ENCODE measurements at regions not wholly inside any gene's neighbourhood (a gene's known extent, or its start where the extent isn't known, plus 50 kb on each side); places are given as distances from the start of the nearest gene placed in this dataset.
A peak's percentile ranks its signal among the peaks of the same experiment; 100 is the strongest.

DNA sequence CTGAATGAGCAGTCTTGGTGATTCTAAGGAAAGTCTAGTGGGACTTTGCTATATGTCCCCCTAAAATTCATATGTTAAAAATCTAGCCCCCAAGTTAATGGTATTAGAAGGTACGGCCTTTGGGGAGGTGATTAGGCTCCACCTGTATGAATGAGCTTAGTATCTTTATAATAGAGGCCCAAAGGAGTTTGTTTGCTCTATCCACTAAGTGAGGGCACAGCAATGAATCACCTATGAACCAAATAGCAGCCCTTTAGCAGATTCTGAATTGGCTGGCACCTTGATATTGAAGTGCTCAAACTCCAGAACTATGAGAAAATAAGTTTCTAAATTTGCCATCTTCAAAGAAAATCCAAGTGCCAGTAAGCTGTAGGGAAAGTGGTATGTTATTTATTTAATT lies 187.9 kb downstream of the SUCNR1 start:
- no peak overlapping the region for H3K4me2 ChIP-seq (ENCODE audit: low read depth, low read length, poor library complexity, severe bottlenecking)
- no peaks in the 10 kb centered on the region for H3K79me2 ChIP-seq (ENCODE audit: insufficient read depth, low read length)
- H3K9ac ChIP-seq (ENCODE audit: low read depth, low read length, poor library complexity, severe bottlenecking): no peak overlapping the region
- H3K9me2 ChIP-seq (replicated peaks; ENCODE audit: low read depth, low read length): no peaks in the 10 kb centered on the region
- H3K4me3 ChIP-seq (ENCODE audit: low read length, poor library complexity, severe bottlenecking): no peak overlapping the region
- H3K27me3 ChIP-seq (ENCODE audit: insufficient read depth, low read length, poor library complexity, severe bottlenecking): no peaks in the 10 kb centered on the region
- H2AFZ ChIP-seq (ENCODE audit: low read length): no peak overlapping the region
- H3K36me3 ChIP-seq (ENCODE audit: insufficient read depth, low read length): no peaks in the 10 kb centered on the region
- no peaks in the 10 kb centered on the region for H3F3A ChIP-seq (ENCODE audit: low read depth)
- H4K20me1 ChIP-seq (ENCODE audit: insufficient read depth, low read length, poor library complexity, severe bottlenecking): no peaks in the 10 kb centered on the region
- no peaks in the 10 kb centered on the region for H3K4me1 ChIP-seq (ENCODE audit: insufficient read depth, low read length, poor library complexity, severe bottlenecking)
- no peak for TF ChIP-seq EZH2phosphoT487 (IDR thresholded peaks at IDR 0.05; ENCODE audit: borderline replicate concordance)
- TF ChIP-seq, protein P1, sequence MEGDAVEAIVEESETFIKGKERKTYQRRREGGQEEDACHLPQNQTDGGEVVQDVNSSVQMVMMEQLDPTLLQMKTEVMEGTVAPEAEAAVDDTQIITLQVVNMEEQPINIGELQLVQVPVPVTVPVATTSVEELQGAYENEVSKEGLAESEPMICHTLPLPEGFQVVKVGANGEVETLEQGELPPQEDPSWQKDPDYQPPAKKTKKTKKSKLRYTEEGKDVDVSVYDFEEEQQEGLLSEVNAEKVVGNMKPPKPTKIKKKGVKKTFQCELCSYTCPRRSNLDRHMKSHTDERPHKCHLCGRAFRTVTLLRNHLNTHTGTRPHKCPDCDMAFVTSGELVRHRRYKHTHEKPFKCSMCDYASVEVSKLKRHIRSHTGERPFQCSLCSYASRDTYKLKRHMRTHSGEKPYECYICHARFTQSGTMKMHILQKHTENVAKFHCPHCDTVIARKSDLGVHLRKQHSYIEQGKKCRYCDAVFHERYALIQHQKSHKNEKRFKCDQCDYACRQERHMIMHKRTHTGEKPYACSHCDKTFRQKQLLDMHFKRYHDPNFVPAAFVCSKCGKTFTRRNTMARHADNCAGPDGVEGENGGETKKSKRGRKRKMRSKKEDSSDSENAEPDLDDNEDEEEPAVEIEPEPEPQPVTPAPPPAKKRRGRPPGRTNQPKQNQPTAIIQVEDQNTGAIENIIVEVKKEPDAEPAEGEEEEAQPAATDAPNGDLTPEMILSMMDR (conservative IDR thresholded peaks at IDR 0.05; ENCODE audit: low read length): no peak
- H3K9me3 ChIP-seq (ENCODE audit: insufficient read depth, low read depth, low read length): no peaks in the 10 kb centered on the region

DNA sequence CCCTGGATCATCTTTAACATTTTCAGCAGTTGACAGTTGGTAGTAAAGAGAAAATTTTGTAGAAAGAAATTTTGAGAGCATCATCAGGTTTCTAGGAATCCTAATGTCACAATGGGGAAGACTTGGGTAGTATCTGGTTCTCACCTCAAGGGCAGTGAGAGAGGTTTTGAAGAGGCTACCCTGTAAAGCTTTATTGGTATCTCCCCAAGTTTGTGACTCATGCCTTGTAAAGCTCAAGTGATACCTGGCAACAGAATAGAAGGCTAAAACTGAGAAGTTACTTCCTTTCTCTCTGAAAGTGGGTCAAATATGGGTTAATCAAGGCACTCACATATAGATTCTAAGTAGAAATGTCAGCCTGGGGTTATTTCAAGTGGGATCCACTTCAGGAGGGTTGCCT lies 196.4 kb downstream of the SUCNR1 start:
- Histone ChIP-seq H3K4me1 (ENCODE audit: insufficient read depth, low read length, poor library complexity, severe bottlenecking) (no peaks in the 10 kb centered on the region), H3K79me2 (ENCODE audit: insufficient read depth, low read length) (no peaks in the 10 kb centered on the region), H3F3A (ENCODE audit: low read depth) (no peaks in the 10 kb centered on the region), H3K9me3 (ENCODE audit: insufficient read depth, low read depth, low read length) (peaks cover 5% of the 10 kb centered on the region), H3K9ac (ENCODE audit: low read depth, low read length, poor library complexity, severe bottlenecking) (no peak overlapping the region), H3K4me2 (ENCODE audit: low read depth, low read length, poor library complexity, severe bottlenecking) (no peak overlapping the region), H3K27me3 (ENCODE audit: insufficient read depth, low read length, poor library complexity, severe bottlenecking) (no peaks in the 10 kb centered on the region), H4K20me1 (ENCODE audit: insufficient read depth, low read length, poor library complexity, severe bottlenecking) (no peaks in the 10 kb centered on the region), H3K4me3 (ENCODE audit: low read length, poor library complexity, severe bottlenecking) (no peak overlapping the region), H3K36me3 (ENCODE audit: insufficient read depth, low read length) (no peaks in the 10 kb centered on the region), H3K9me2 (replicated peaks; ENCODE audit: low read depth, low read length) (no peaks in the 10 kb centered on the region), H2AFZ (ENCODE audit: low read length) (no peak overlapping the region)
- no peak for TF ChIP-seq EZH2phosphoT487 (IDR thresholded peaks at IDR 0.05; ENCODE audit: borderline replicate concordance)
- TF ChIP-seq, protein P1 (conservative IDR thresholded peaks at IDR 0.05; ENCODE audit: low read length): no peak

DNA sequence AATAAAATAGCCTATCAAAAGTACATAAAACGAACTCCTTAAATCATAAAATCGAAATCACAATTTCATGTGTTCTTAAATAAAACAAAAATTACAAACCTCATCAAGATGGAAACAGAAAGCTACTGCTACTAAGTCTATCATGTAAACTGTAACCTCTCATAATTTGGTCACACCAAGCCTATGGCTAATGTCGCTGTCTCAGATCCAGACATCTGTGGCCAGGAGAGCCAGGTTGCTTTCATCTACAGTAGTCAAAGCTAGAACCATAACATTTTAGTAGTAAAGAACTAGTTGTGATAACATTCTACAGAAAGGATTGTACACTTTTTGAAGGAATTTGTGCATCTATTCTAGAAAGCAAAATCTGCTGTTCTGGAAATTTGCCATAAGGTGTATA lies 197.4 kb upstream of the MBNL1 start:
- no peaks in the 10 kb centered on the region for H3F3A ChIP-seq (ENCODE audit: low read depth)
- H3K9me2 ChIP-seq (replicated peaks; ENCODE audit: low read depth, low read length): no peaks in the 10 kb centered on the region
- H3K9ac ChIP-seq (ENCODE audit: low read depth, low read length, poor library complexity, severe bottlenecking): no peak overlapping the region
- H3K27me3 ChIP-seq (ENCODE audit: insufficient read depth, low read length, poor library complexity, severe bottlenecking): no peaks in the 10 kb centered on the region
- no peaks in the 10 kb centered on the region for H3K79me2 ChIP-seq (ENCODE audit: insufficient read depth, low read length)
- no peak for TF ChIP-seq EZH2phosphoT487 (IDR thresholded peaks at IDR 0.05; ENCODE audit: borderline replicate concordance)
- TF ChIP-seq, protein P1 (conservative IDR thresholded peaks at IDR 0.05; ENCODE audit: low read length): no peak
- no peaks in the 10 kb centered on the region for H3K4me1 ChIP-seq (ENCODE audit: insufficient read depth, low read length, poor library complexity, severe bottlenecking)
- no peak overlapping the region for H3K4me3 ChIP-seq (ENCODE audit: low read length, poor library complexity, severe bottlenecking)
- peaks cover 5% of the 10 kb centered on the region for H3K9me3 ChIP-seq (ENCODE audit: insufficient read depth, low read depth, low read length)
- no peaks in the 10 kb centered on the region for H4K20me1 ChIP-seq (ENCODE audit: insufficient read depth, low read length, poor library complexity, severe bottlenecking)
- no peaks in the 10 kb centered on the region for H3K36me3 ChIP-seq (ENCODE audit: insufficient read depth, low read length)
- H2AFZ ChIP-seq (ENCODE audit: low read length): 0 out of 2 replicates have a peak overlapping the region, but pooled peaks have one; percentile 53
- H3K4me2 ChIP-seq (ENCODE audit: low read depth, low read length, poor library complexity, severe bottlenecking): no peak overlapping the region

Data from Loucy (cell line).